Upper lobe of left lung (tissue), 4 donors: ENCODE measurements at regions not wholly inside any gene's neighbourhood (a gene's known extent, or its start where the extent isn't known, plus 50 kb on each side); places are given as distances from the start of the nearest gene placed in this dataset.

ENCODE experiments used
- POLR2A ChIP-seq, 4 donors: fragments of 450-650 bp; IDR thresholded peaks; one replicate each; pipeline ENCODE4 v1.5.1; 2016 to 2017; ENCODE audit warnings: antibody characterized with exemption in 4 of 4, mild to moderate bottlenecking in 2 of 4
- POLR2AphosphoS5 ChIP-seq, 2 donors: sonication (generic); formaldehyde crosslinking; IDR thresholded peaks; one replicate each; pipeline ENCODE4 v1.5.1; 2017; ENCODE audit warnings: antibody characterized with exemption in 2 of 2
- TF ChIP-seq, protein P1 (sequence below), 6 experiments: fragments of 450-650 bp in 4 of 6; fragments of 200-600 bp in 2 of 6; sonication (generic) in 2 of 6; IDR thresholded peaks; one replicate each; pipeline ENCODE4 v1.5.1; 2016 to 2019; ENCODE audit warnings: antibody characterized with exemption in 6 of 6

- TF ChIP-seq POLR2A (IDR thresholded peaks at IDR 0.05) (no peak), POLR2AphosphoS5 (IDR thresholded peaks at IDR 0.05) (no peak)
- TF ChIP-seq, protein P1, sequence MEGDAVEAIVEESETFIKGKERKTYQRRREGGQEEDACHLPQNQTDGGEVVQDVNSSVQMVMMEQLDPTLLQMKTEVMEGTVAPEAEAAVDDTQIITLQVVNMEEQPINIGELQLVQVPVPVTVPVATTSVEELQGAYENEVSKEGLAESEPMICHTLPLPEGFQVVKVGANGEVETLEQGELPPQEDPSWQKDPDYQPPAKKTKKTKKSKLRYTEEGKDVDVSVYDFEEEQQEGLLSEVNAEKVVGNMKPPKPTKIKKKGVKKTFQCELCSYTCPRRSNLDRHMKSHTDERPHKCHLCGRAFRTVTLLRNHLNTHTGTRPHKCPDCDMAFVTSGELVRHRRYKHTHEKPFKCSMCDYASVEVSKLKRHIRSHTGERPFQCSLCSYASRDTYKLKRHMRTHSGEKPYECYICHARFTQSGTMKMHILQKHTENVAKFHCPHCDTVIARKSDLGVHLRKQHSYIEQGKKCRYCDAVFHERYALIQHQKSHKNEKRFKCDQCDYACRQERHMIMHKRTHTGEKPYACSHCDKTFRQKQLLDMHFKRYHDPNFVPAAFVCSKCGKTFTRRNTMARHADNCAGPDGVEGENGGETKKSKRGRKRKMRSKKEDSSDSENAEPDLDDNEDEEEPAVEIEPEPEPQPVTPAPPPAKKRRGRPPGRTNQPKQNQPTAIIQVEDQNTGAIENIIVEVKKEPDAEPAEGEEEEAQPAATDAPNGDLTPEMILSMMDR (IDR thresholded peaks at IDR 0.05): no peak
Observed at GRCh38 chr14:45680531-45680930, 427.5 kb upstream of the MIS18BP1 start.
